Glutamatergic neuron (in vitro differentiated cells): ENCODE measurements at regions not wholly inside any gene's neighbourhood (a gene's known extent, or its start where the extent isn't known, plus 50 kb on each side); places are given as distances from the start of the nearest gene placed in this dataset.
"Not testable (repeated sequence)": the region's sequence is repeated elsewhere in the genome, so short reads cannot be mapped to it uniquely, and the experiment has no call there.

Experiments used
- DNase-seq: peaks from one replicate; pipeline ENCODE4 v3.0.0; 2022
- H3K27ac Mint-ChIP-seq: one replicate; pipeline ENCODE4 v1.8.0; 2020; ENCODE audit warnings: mild to moderate bottlenecking, mixed read lengths, inconsistent platforms; ENCODE audit not compliant: unreplicated experiment
- H3K27me3 Mint-ChIP-seq: one replicate; pipeline ENCODE4 v1.8.0; 2020; ENCODE audit warnings: mild to moderate bottlenecking, moderate library complexity, mixed read lengths, inconsistent platforms; ENCODE audit not compliant: unreplicated experiment
- H3K36me3 Mint-ChIP-seq: one replicate; pipeline ENCODE4 v1.8.0; 2020; ENCODE audit warnings: mild to moderate bottlenecking, mixed read lengths, inconsistent platforms; ENCODE audit not compliant: unreplicated experiment
- H3K4me1 Mint-ChIP-seq: one replicate; pipeline ENCODE4 v1.8.0; 2020; ENCODE audit warnings: mild to moderate bottlenecking, low read depth, mixed read lengths, inconsistent platforms; ENCODE audit not compliant: unreplicated experiment
- H3K4me3 Mint-ChIP-seq: one replicate; pipeline ENCODE4 v1.8.0; 2020; ENCODE audit warnings: mild to moderate bottlenecking, mixed read lengths, inconsistent platforms; ENCODE audit not compliant: unreplicated experiment
- H3K9me3 Mint-ChIP-seq: one replicate; pipeline ENCODE4 v1.8.0; 2020; ENCODE audit warnings: mild to moderate bottlenecking, moderate library complexity, mixed read lengths, inconsistent platforms; ENCODE audit not compliant: unreplicated experiment
- CTCF ChIP-seq: fragments of 200-600 bp; sonication (generic); IDR thresholded peaks from one replicate; pipeline ENCODE4 v1.5.0; 2021; ENCODE audit not compliant: partially characterized antibody, unreplicated experiment

GRCh38 chr16:76123966-76124365 lies 153.2 kb upstream of the CNTNAP4 start:
- Mint-ChIP-seq H3K36me3 (no peaks in the 10 kb centered on the region), H3K9me3 (no peaks in the 10 kb centered on the region), H3K4me1 (no peaks in the 10 kb centered on the region)

GRCh38 chr16:76125871-76126270 lies 151.3 kb upstream of the CNTNAP4 start:
- H3K36me3 Mint-ChIP-seq = no peaks in the 10 kb centered on the region
- no peaks in the 10 kb centered on the region for H3K4me1 Mint-ChIP-seq
- TF ChIP-seq CTCF = no peak
- no peak overlapping the region for H3K4me3 Mint-ChIP-seq
- H3K27me3 Mint-ChIP-seq = no peaks in the 10 kb centered on the region
- no peak overlapping the region for H3K27ac Mint-ChIP-seq
- H3K9me3 Mint-ChIP-seq = no peaks in the 10 kb centered on the region
- DNase-seq = no peak

More at GRCh38 chr16:76123966-76124365, 153.2 kb upstream of the CNTNAP4 start:
- TF ChIP-seq CTCF = no peak
- Mint-ChIP-seq H3K27ac (no peak overlapping the region), H3K4me3 (no peak overlapping the region), H3K27me3 (no peaks in the 10 kb centered on the region)
- no peak for DNase-seq

- not testable (repeated sequence) for H3K36me3 Mint-ChIP-seq, H3K4me1 Mint-ChIP-seq, H3K27me3 Mint-ChIP-seq, H3K27ac Mint-ChIP-seq, DNase-seq, H3K4me3 Mint-ChIP-seq, H3K9me3 Mint-ChIP-seq
These were observed 139.1 kb upstream of the CNTNAP4 start for GRCh38 chr16:76138056-76138455.

GRCh38 chr16:76157629-76158028 lies 119.6 kb upstream of the CNTNAP4 start:
- Mint-ChIP-seq H3K4me1 (no peaks in the 10 kb centered on the region), H3K36me3 (no peaks in the 10 kb centered on the region), H3K27ac (no peak overlapping the region), H3K9me3 (no peaks in the 10 kb centered on the region), H3K4me3 (no peak overlapping the region), H3K27me3 (no peaks in the 10 kb centered on the region)
- no peak for TF ChIP-seq CTCF
- DNase-seq = no peak

- Mint-ChIP-seq H3K4me1 (no peaks in the 10 kb centered on the region), H3K4me3 (no peak overlapping the region), H3K27ac (no peak overlapping the region), H3K9me3 (no peaks in the 10 kb centered on the region), H3K27me3 (no peaks in the 10 kb centered on the region), H3K36me3 (no peaks in the 10 kb centered on the region)
- no peak for TF ChIP-seq CTCF
- no peak for DNase-seq
These were observed 115.2 kb upstream of the CNTNAP4 start for GRCh38 chr16:76162046-76162445.
